GM12878 (cell line): ENCODE measurements at regions not wholly inside any gene's neighbourhood (a gene's known extent, or its start where the extent isn't known, plus 50 kb on each side); places are given as distances from the start of the nearest gene placed in this dataset.

Experiments used
- ATAC-seq: fragments of 200-7000 bp; cut with Tn5 transposase; 3 replicates; pipeline ENCODE4 v1.9.1; 2020; ENCODE audit warnings: mild to moderate bottlenecking, moderate library complexity
- BruUV-seq: library from RNA; stranded (reverse); fragments of 400-500 nt; replicated peaks from 2 replicates; lab custom pipeline; 2021; lab: Mats Ljungman, UMichigan
- CTCF ChIA-PET: fragments of 300-600 bp; sonication (Branson Sonifier 250); formaldehyde crosslinking; extraction: SDS; loops from one replicate; lab custom pipeline; 2021; ENCODE audit warnings: inconsistent platforms; lab: Yijun Ruan, JAX
- POLR2A ChIA-PET: fragments of 350-600 bp; formaldehyde crosslinking; extraction: SDS; loops from one replicate; lab custom pipeline; 2021; ENCODE audit warnings: inconsistent platforms; lab: Charles Lee
- RAD21 ChIA-PET: fragments of 300-600 bp; sonication (Branson Sonifier 250); formaldehyde crosslinking; loops from one replicate; lab custom pipeline; 2023; ENCODE audit warnings: antibody characterized with exemption; ENCODE audit not compliant: unreplicated experiment; lab: Charles Lee
- SMC1A ChIA-PET: fragments of 300-600 bp; sonication (Branson Sonifier 250); formaldehyde crosslinking; loops from one replicate; lab custom pipeline; 2023; ENCODE audit not compliant: unreplicated experiment, uncharacterized antibody; lab: Charles Lee
- DNase-seq: peaks from one replicate; pipeline ENCODE4 v3.0.0-alpha.2; 2011; ENCODE audit warnings: low read depth, low spot score
- FAIRE-seq: peaks from 3 replicates; lab custom pipeline; 2011; peaks lifted over from hg19 to GRCh38; lab: Jason Lieb, UNC
- H2AFZ ChIP-seq: 2 replicates; pipeline ENCODE4 v1.6.0; 2011; ENCODE audit warnings: low read depth, low read length, control low read depth; ENCODE audit not compliant: control insufficient read depth
- H3K27ac ChIP-seq: 2 replicates; pipeline ENCODE4 v1.5.1; 2011; ENCODE audit warnings: control low read depth; ENCODE audit not compliant: control insufficient read depth, insufficient read depth
- H3K27me3 ChIP-seq, 2 experiments: replicated peaks in 1 of 2; 2 replicates each; pipeline versions ENCODE4 v1.6.0 to v1.6.1; 2011; ENCODE audit warnings: low read length in 1 of 2; ENCODE audit not compliant: control insufficient read depth in 2 of 2, insufficient read depth in 2 of 2
- H3K36me3 ChIP-seq, 2 experiments: 2 replicates each; pipeline ENCODE4 v1.5.1; 2011; ENCODE audit warnings: low read length in 1 of 2; ENCODE audit not compliant: control insufficient read depth in 2 of 2, insufficient read depth in 2 of 2
- H3K4me1 ChIP-seq: 2 replicates; pipeline ENCODE4 v1.6.1; 2011; ENCODE audit warnings: mild to moderate bottlenecking, low read length, moderate library complexity, mixed read lengths; ENCODE audit not compliant: control insufficient read depth, insufficient read depth
- H3K4me2 ChIP-seq: 2 replicates; pipeline ENCODE4 v1.6.0; 2011; ENCODE audit warnings: control low read depth; ENCODE audit not compliant: control insufficient read depth, insufficient read depth
- H3K4me3 ChIP-seq: fragments of 200-600 bp; sonication (generic); 2 replicates; pipeline ENCODE4 v1.5.1; 2016
- H3K79me2 ChIP-seq: 2 replicates; pipeline ENCODE4 v1.6.0; 2011; ENCODE audit warnings: low read length; ENCODE audit not compliant: control insufficient read depth, insufficient read depth
- H3K9ac ChIP-seq: 2 replicates; pipeline ENCODE4 v1.8.0; 2011; ENCODE audit warnings: low read length, control low read depth, mixed read lengths; ENCODE audit not compliant: control insufficient read depth, insufficient read depth
- H3K9me3 ChIP-seq: replicated peaks from 3 replicates; pipeline ENCODE4 v1.5.1; 2011; ENCODE audit warnings: mild to moderate bottlenecking, low read length; ENCODE audit not compliant: control insufficient read depth, insufficient read depth
- H4K20me1 ChIP-seq: 2 replicates; pipeline ENCODE4 v1.6.0; 2011; ENCODE audit not compliant: control insufficient read depth, insufficient read depth
- BCL11A ChIP-seq: IDR thresholded peaks from 2 replicates; pipeline ENCODE4 v1.6.1; 2011; ENCODE audit warnings: low read depth, low read length
- CEBPB ChIP-seq, 2 experiments: fragments of 150-350 bp in 1 of 2; IDR thresholded peaks; 2 replicates each; pipeline ENCODE4 v1.6.1; 2012 to 2014; ENCODE audit warnings: low read depth in 2 of 2, low read length in 2 of 2, borderline replicate concordance in 1 of 2, inconsistent platforms in 1 of 2
- CHD2 ChIP-seq: IDR thresholded peaks from 2 replicates; pipeline ENCODE4 v1.6.1; 2011; ENCODE audit warnings: low read depth, low read length, improper control_type of control experiment, borderline replicate concordance
- HDAC6 ChIP-seq: fragments of 200-600 bp; sonication (generic); IDR thresholded peaks from one replicate; pipeline ENCODE4 v1.8.0; 2017; ENCODE audit warnings: antibody characterized with exemption; ENCODE audit not compliant: unreplicated experiment
- IRF5 ChIP-seq: fragments of 450-650 bp; IDR thresholded peaks from 2 replicates; pipeline ENCODE4 v1.6.1; 2017; ENCODE audit warnings: borderline replicate concordance
- KLF5 ChIP-seq: fragments of 450-650 bp; IDR thresholded peaks from 2 replicates; pipeline ENCODE4 v1.6.1; 2014; ENCODE audit warnings: mild to moderate bottlenecking; ENCODE audit not compliant: partially characterized antibody
- MXI1 ChIP-seq: fragments of 150-350 bp; IDR thresholded peaks from 2 replicates; pipeline ENCODE4 v1.6.1; 2011; ENCODE audit warnings: low read depth, mild to moderate bottlenecking, inconsistent platforms, low read length, improper control_type of control experiment
- NFIC ChIP-seq: IDR thresholded peaks from 2 replicates; pipeline ENCODE4 v1.6.1; 2012; ENCODE audit warnings: low read depth, mild to moderate bottlenecking, inconsistent platforms, low read length, moderate library complexity
- NR2C1 ChIP-seq: fragments of 450-650 bp; IDR thresholded peaks from 2 replicates; pipeline ENCODE4 v1.6.1; 2017; ENCODE audit warnings: antibody characterized with exemption, mild to moderate bottlenecking, moderate library complexity
- RAD51 ChIP-seq: fragments of 450-650 bp; IDR thresholded peaks from 2 replicates; pipeline ENCODE4 v1.6.1; 2016; ENCODE audit warnings: moderate library complexity, mild to moderate bottlenecking, inconsistent platforms
- RELB ChIP-seq: fragments of 450-650 bp; IDR thresholded peaks from 2 replicates; pipeline ENCODE4 v1.6.1; 2017; ENCODE audit warnings: low read depth, mild to moderate bottlenecking, moderate library complexity
- SMARCA5 ChIP-seq: fragments of 450-650 bp; IDR thresholded peaks from 2 replicates; pipeline ENCODE4 v1.6.1; 2017; ENCODE audit warnings: mild to moderate bottlenecking
- SREBF2 ChIP-seq: IDR thresholded peaks from 2 replicates; pipeline ENCODE4 v1.6.1; 2012; ENCODE audit warnings: mild to moderate bottlenecking, low read length
- STAT1 ChIP-seq: fragments of 450-650 bp; conservative IDR thresholded peaks from 2 replicates; pipeline ENCODE4 v1.6.1; 2014; ENCODE audit warnings: antibody characterized with exemption, mild to moderate bottlenecking
- USF2 ChIP-seq: IDR thresholded peaks from 2 replicates; pipeline ENCODE4 v1.6.1; 2011; ENCODE audit warnings: low read depth, low read length, improper control_type of control experiment, borderline replicate concordance
- YY1 ChIP-seq: IDR thresholded peaks from 2 replicates; pipeline ENCODE4 v1.6.1; 2011; ENCODE audit warnings: low read depth, mild to moderate bottlenecking, low read length
- ZNF207 ChIP-seq: fragments of 450-650 bp; IDR thresholded peaks from 2 replicates; pipeline ENCODE4 v1.6.1; 2014; ENCODE audit warnings: antibody characterized with exemption, mild to moderate bottlenecking, borderline replicate concordance
- ZSCAN29 ChIP-seq: fragments of 450-650 bp; IDR thresholded peaks from 2 replicates; pipeline ENCODE4 v1.6.1; 2017; ENCODE audit warnings: mild to moderate bottlenecking, moderate library complexity
- WGBS: methylation state at CpG from one replicate; pipeline ENCODE4 v1.1.6; 2016; ENCODE audit warnings: low lambda C conversion rate; ENCODE audit not compliant: insufficient replicate concordance, insufficient coverage; ENCODE audit errors: missing lambda C conversion rate; 5-methylcytosine and 5-hydroxymethylcytosine counted together
- in situ Hi-C: fragments of 300-500 bp; cut with MboI; formaldehyde crosslinking; loops from 9 replicates; pipeline ENCODE4 v1.14.3; 2018; ENCODE audit warnings: mixed read lengths
- intact Hi-C: fragments of 100-400 bp; cut with micrococcal nuclease; formaldehyde crosslinking; loops from one replicate; pipeline ENCODE4 v1.14.2; 2022; ENCODE audit not compliant: unreplicated experiment

- TF ChIP-seq ZSCAN29 (no peak), ZNF207 (no peak), STAT1 (no peak), YY1 (no peak), KLF5 (no peak), CHD2 (no peak), SMARCA5 (no peak), CEBPB (IDR thresholded peaks at IDR 0.05; ENCODE audit: borderline replicate concordance in 1 of 2, low read depth in 2 of 2, low read length in 2 of 2) (no peak), IRF5 (no peak), RAD51 (no peak), SREBF2 (no peak)
Observed at GRCh38 chr4:112898357-112899141, 150.9 kb upstream of the ANK2 start (continued).

- 95% methylated on average over 2 of the region's 2 CpGs for WGBS
- Histone ChIP-seq H2AFZ (no peak overlapping the region), H3K36me3 (no peaks in the 10 kb centered on the region), H4K20me1 (no peaks in the 10 kb centered on the region), H3K4me1 (no peaks in the 10 kb centered on the region), H3K4me2 (no peak overlapping the region), H3K9ac (no peak overlapping the region), H3K27ac (no peak overlapping the region), H3K4me3 (no peak overlapping the region), H3K9me3 (no peaks in the 10 kb centered on the region), H3K79me2 (no peaks in the 10 kb centered on the region), H3K27me3 (no peaks in the 10 kb centered on the region)
- ChIA-PET CTCF (interaction anchor here (5.1 kb wide), 1 partner anchor 9 kb away, joined by 30 read pairs; no protein-coding TSS in a partner anchor), SMC1A (interaction anchor here (1.2 kb wide), 1 partner anchor 13 kb away, joined by 3 read pairs; no protein-coding TSS in a partner anchor), POLR2A (no interaction called here), RAD21 (interaction anchor here (0.8 kb wide), 1 partner anchor 10 kb away, joined by 3 read pairs; no protein-coding TSS in a partner anchor)
- no peak for DNase-seq
- no TSS peak for BruUV-seq
- intact Hi-C loops (no loop called here), in situ Hi-C loops (no loop called here)
- TF ChIP-seq USF2 (no peak), MXI1 (no peak), HDAC6 (no peak), NR2C1 (no peak), RELB (no peak), NFIC (no peak), ZNF207 (no peak), BCL11A (no peak)
- ATAC-seq = no peak
- FAIRE-seq = no peak
Observed at GRCh38 chr4:112900416-112900815, 149.0 kb upstream of the ANK2 start.
